UCSD-AML1 (cell line): ENCODE measurements at regions not wholly inside any gene's neighbourhood (a gene's known extent, or its start where the extent isn't known, plus 50 kb on each side); places are given as distances from the start of the nearest gene placed in this dataset.

Experiments
- DNase-seq: peaks from one replicate; lab custom pipeline; 2025; ENCODE audit not compliant: unreplicated experiment; lab: John Stamatoyannopoulos, UW

GRCh38 chr21:28669971-28670653 is 322.6 kb downstream of the LTN1 start:
- no peak for DNase-seq

DNA sequence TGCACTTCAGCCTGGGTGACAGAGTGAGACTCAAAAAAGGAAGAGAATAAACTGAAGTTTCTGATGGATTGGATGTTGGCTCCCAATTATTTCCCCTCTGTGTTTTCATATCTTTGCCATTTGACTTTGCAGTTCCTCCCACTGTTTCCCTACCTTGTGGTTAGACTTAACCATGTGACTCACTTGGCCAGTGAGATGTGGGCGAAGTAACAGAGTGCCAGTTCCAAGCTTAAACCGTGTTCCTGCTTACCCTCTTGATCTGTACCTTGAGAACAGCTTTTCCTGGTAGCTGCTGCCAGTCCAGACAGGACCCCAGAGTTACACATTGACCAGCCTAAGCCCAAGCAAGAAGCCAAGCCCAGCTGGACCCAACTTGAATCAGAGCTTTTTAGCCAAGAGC is 323.4 kb downstream of the LTN1 start:
- DNase-seq: peak; percentile 10

DNA sequence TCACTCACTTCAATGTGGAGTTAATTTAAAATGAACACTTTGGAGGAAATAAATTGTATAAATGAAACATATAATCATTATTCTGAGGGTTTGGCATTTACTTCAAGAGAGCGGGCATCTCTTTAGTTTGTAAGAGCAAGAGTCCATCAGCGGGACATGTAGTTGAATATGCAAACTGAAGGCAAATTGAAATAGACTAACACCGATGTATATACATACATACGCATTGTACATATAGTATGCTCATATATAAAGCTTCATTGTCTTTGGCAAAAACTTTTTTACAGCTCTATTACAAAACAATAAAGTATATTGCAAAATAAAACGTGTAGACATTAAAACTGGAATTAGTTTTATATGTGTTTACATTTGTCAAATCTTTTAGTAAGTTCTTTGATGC is 328.9 kb downstream of the LTN1 start:
- DNase-seq: no peak

DNA sequence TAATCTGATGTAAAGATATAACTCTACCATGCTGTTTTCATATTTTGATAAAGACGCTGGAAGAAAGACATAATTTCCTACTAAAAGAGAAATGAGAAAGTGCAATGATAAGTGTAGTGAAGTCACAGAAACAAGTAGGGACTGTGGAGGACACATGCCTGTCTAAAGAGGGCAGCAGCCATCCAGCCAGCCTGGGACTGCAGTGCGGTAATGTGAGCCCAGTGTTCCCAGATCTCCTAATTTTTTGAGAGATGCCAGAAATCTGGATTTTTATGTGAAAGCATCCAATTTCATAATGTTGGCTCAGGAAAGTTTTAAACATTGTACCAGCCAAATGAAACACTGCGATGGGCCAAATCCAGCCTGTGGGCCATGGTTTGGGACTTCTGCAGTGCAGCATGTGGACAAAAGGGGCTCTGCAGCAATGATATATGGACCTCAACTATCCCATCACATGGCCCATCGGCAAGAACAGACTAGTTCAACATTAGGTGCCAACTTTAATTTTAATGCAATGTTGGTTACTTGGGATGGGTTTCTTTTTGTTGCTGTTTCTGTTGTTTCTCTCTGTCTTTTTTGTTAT is 329.5 kb downstream of the LTN1 start:
- no peak for DNase-seq

DNA sequence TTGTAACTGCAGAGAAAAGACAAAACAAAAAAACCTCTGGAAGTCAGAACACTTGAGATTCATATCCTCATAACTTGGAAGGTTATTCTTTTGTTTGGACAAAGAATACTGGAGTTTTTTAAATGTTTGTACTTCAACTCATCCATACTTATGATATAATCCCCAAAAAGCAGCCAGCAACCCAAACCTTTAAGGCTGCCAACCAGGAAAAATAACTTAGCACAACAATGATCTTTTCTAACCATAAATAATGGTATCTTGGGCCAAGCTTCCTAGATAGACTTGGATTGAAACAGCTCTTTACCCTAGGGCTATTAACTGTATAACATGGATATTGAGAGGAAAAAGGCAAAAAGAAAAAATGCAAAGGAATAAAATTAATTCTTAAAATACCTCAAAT is 335.1 kb downstream of the LTN1 start:
- no peak for DNase-seq

- DNase-seq: no peak
These were observed 337.2 kb downstream of the LTN1 start for GRCh38 chr21:28655471-28655870.

- DNase-seq: no peak
These were observed 338.3 kb downstream of the LTN1 start for GRCh38 chr21:28654406-28654805.

GRCh38 chr21:28644762-28645161 is 347.9 kb downstream of the LTN1 start:
- no peak for DNase-seq

- peak; percentile 8 for DNase-seq
These were observed 349.8 kb downstream of the LTN1 start for GRCh38 chr21:28642891-28643290.

GRCh38 chr21:28641731-28642130 is 350.9 kb downstream of the LTN1 start:
- no peak for DNase-seq

GRCh38 chr21:28640326-28640725 is 352.4 kb downstream of the LTN1 start:
- no peak for DNase-seq

GRCh38 chr21:28639737-28640136 is 352.9 kb downstream of the LTN1 start:
- no peak for DNase-seq

- DNase-seq: no peak
These were observed 355.7 kb downstream of the LTN1 start for GRCh38 chr21:28636752-28637691.

DNA sequence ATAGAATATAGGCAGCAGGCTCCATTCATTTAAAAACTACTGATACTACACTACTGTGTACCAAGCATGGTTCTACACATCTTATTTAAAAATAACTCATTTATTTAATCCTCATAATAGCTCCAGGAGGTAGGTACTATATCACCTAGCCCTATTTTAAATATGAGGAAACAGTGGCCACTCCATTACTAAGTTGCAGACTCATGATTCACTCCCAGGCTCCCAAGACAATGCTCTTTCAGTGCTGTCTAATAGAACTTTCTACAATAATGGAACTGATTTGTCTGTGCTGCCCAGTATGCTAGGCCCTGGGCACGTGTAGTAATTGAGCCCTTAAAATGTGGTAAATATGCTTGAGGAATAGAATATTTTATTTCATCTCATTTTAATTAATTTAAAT is 357.1 kb downstream of the LTN1 start:
- DNase-seq: no peak

DNA sequence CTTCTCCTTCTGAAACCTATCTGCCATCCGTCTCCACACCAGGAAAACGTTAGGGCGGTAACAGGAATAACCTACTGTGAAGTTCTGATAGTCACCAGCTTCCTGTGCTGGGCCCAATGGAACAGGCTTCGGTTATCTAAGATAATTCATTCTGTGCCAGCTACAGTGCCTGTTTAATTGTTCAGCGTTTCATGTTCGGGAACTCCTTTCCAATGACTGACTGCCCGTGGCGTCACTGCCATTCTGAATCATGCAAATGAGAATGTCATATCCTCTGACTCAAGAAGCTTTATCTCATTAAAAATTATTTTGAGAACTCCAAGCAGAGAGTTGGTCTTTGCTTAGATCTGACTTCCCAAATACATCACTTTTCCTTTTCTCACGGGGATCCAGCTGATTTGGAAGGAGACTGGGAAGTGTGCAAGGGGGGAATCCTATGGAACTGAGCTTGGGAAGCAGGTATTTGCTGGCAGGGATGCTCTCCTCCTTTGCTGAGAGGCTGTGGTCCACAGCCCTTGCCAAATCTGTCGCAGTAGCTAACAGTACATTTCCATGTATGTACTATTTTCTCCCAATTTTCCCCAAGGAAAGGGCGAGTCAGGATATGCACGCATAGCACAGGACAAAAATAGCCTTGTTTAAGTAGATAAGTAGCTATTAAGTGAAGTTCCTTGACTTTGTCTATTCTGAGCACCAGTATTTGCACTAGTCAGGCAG is 358.7 kb downstream of the LTN1 start:
- peak; percentile 55 for DNase-seq

- DNase-seq: no peak
These were observed 359.8 kb downstream of the LTN1 start for GRCh38 chr21:28632755-28633408.

DNA sequence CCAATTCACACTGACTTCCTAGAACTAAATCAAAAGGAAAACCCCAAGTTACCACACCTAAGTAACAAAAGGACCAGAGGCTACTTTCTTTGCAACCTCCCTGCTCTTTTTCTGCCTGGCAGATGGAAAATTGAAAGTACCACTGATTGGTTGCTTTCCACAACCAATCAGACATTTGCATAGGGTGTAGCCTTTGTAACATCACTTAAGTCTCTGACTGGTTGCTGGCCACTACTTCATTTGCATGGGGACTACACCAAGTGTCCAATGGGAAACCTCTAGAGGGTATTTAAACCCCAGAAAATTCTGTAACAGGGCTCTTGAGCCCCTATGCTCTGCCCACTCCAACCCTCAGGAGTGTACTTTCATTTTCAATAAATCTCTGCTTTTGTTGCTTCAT is 365.0 kb downstream of the LTN1 start:
- DNase-seq: no peak

- no peak for DNase-seq
These were observed 365.4 kb downstream of the LTN1 start for GRCh38 chr21:28627261-28627660.

DNA sequence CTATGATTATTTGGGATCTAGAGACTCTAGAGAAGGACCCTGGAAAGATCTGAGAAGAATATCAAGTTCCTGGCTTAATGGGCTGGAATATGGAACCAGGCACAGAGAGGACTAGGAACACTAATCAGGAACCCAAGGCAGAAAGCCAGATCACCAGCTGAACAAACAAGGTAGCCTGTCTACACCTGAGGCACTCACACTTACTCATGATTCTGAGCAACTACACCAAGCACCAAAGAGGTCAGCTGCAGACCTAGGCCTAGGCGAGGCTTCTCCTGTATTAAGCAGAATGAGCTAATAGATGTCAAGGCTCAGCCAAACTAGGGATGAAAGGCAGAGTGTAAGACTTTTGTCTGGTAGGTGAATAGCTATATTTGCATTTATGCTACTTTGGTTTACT is 368.1 kb downstream of the LTN1 start:
- no peak for DNase-seq

- DNase-seq: no peak
These were observed 375.4 kb downstream of the LTN1 start for GRCh38 chr21:28617300-28617699.

GRCh38 chr21:28615276-28615675 is 377.4 kb downstream of the LTN1 start:
- DNase-seq: no peak
